HG02610 (cell line): ENCODE measurements at regions not wholly inside any gene's neighbourhood (a gene's known extent, or its start where the extent isn't known, plus 50 kb on each side); places are given as distances from the start of the nearest gene placed in this dataset.

Experiments used
- ATAC-seq: cut with Tn5 transposase; IDR thresholded peaks from one replicate; pipeline ENCODE4 v1.9.1; 2021; ENCODE audit warnings: mild to moderate bottlenecking, moderate library complexity; ENCODE audit not compliant: unreplicated experiment

DNA sequence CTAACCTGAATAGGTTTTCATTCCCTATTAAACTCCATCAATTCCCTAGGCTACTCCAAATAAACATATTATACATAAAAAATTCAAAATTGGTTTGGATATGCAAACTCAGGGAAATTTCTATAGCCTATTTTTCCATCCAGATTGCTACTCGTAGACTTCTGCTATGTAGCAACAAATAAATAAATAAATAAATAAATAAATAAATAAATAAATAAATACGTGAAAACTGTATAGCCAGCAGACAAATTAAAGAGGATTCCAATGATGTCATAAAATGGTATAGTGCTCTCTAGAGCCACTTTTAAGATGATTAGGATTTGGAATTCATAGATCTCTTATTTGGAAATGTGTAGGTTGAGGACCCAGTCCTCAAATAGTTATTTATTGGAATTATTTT is 1193.2 kb upstream of the NUDT12 start:
- ATAC-seq = no peak

DNA sequence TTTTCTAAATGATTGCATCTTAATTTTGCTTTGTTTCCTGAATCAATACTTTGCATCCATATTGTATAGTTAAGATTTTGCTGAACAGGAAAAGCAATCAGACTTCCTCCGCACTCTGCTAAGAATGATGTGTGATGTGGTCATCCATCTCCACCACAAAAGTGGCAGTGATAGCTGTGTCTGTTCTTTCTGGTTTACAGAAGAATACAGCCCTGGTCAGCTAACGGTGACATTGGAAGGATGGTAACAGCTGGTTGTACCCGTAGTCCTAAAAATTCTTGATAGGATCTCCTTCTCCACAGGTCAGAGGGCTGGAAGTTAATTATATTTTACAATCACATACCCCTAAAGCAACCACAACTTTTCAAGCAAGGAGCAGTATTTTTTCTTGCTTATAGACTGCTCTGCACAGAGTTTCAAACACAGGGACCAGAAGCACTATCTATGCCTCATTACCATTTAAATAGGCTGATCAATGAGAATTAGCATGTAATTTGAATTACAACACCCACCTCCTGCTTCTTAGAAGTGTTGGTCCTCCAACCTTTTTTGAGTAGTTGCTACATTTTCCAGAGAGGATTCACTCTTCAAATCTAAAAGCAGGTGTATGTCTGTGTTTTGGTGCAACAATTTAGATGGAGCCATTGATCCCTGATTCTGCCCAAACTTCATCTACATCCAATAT is 1191.9 kb upstream of the NUDT12 start:
- ATAC-seq = no peak

DNA sequence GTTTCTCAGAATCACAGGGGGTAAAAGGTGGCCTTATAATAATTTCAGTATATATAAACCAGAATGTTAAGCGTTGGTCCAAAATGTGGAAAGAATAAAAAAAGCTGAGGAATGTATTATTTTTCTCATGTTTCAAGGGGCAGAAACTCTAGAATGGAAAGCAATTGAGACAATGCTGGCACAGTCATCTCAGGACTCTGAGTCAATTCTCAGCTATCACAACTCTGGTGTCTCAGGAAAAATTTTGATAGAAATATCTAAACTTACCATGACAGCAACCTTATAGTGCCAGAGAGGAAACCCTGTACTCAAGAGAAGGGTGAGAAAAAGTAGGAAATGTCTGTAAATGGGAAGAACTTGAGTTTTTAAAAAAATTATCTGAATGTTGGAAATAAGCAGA is 1189.4 kb upstream of the NUDT12 start:
- ATAC-seq = peak; percentile 57

DNA sequence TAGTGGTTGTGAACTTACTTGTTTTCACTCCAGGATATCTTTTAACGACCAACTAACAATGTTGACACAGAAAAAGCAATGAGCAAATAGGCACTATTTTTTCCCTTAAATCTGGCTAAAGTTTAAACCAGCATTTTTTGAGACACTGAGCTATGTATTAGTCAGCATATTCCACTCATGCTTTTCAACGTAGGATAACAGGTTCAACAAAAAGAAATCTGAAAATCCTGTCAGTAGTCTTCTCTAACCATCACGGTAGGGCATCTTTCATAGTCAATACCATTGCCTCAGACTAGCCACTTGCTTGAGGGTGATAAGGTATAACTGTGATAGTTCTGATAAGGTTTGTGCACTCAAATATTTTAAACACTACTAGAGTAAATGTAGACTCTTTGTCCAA is 1177.3 kb upstream of the NUDT12 start:
- no peak for ATAC-seq

DNA sequence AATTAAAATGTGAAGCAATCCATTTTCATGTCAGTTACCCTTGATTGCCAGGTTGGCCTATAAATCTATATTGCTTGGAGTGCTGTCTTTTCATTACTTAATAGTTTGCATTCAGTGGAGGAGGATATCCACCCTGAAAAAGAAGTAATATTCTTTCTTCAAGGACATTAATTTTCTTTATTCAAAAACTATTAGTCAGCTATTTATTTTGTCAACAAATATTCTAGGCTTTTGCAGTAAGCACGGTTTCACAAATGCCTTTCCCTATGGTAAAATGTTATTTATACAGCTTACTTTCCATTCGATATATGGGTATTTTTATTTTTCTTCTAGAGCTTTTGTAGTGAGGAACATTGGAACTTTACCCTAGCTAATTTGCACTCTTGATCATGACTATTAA is 1176.9 kb upstream of the NUDT12 start:
- ATAC-seq = no peak

DNA sequence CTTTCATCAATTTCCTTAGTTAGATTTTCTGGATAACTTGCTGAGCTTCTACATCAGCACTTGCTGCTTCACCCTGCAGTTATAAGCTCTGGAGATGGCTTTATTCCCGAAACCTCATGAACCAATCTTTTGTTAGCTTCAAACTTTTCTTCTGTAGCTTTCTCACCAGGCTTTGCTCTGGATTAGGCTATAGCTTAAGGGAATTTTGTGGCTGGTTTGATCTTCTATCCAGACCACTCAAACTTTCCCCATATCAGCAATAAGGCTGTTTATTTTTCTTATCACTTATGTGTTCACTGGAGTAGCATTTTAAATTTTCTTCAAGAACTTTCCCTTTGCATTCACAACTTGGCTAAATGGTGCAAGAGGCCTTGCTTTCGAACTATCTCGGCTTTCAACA is 1173.5 kb upstream of the NUDT12 start:
- no peak for ATAC-seq

DNA sequence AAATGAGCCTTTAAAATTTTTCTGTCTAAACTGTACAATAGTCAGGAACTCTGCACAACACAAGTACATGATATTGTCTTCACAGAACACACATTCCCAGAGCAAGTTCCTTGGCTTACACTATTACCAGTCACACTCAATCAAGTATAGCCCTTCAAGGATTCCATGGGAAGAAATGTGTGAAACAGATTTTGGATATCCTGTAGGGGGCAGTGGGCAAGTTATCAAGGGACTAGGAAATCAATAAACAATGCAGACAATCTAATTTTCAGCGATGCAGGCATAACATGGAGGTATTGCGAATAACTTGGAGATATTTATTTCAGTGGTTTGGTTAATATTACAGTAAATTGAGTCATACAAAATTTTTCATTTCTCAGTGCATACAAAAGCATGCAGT is 1171.5 kb upstream of the NUDT12 start:
- ATAC-seq = no peak

DNA sequence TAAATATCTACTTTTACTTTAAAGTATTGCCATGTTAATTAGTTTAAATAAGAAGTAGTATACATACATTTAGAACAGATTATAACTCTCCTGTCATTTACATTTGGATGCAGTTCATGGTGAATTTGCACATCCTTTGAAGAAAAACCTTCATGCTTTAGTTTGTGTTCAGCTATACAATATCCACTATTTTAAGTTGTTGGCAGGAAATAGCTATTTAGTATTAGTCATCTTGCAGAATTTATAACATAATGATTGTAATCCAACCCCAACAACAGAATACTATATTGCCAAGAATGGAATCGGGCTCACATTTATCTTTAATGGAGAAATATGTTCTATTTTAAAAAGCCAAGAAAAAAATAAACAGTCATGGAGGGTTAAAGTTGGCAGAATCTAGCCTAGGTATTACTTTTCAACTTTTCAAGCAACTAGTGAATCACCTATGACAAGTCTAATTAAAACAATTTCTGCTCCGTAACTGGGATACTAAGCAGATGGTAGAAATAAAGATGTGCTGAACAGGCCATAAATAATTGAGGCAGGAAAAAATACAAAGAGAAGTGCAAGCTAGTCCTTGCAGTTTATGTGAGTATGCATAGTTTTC is 1170.6 kb upstream of the NUDT12 start:
- ATAC-seq = no peak

DNA sequence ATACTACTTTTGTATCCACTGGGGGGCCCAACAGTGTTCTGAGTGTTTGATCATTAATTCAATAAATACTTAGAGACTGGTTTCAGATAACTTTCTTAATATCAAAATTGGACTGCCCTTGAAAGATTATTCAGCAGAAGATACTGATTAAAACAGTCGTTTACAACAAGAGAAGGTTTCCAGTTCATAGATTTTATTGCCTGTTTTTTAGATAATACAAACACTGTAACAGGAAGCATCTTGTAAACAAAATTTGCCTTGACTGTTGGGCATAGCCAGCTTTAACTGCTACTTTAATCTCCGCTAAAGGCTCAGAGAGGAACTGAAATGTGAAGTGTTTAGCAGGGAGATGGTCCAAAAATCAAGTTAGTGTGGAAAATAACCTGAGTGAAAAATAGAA is 1168.7 kb upstream of the NUDT12 start:
- no peak for ATAC-seq

DNA sequence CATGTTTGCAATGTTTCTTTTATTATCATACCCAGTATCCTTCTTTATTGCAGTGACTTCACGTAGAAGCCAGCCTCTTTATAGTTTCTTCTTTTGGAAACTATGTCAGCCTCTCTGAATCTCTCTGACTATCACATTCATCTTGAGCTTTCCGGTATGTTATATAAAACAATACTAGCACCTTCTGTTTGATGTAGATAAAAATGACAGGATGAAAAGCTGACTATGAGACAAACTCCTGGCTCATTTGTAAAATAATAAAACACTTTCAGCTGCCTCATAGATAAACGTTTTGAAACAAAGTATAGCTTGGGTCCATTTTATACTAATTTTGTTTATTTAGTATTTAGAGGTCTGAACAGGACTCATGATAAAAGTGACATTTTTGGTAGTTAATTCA is 1145.4 kb upstream of the NUDT12 start:
- no peak for ATAC-seq

DNA sequence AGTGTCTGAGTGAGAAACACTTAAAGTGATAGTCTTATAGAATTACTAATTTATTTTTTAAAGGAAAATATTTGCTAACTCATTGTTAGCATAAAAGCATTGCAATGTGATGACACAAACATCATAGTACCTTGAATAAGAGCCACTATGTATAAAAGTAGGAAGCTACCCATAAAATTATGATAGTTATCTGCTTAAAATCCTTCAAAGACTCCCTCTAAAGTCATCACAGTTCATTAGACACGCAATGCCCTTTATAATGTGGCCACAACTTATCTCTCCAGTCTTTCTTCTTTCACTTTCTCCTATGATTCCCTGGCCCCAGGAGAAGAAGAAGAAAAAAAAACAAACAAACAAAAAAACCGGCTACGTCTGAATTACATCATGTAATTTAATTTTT is 1144.0 kb upstream of the NUDT12 start:
- ATAC-seq = no peak

DNA sequence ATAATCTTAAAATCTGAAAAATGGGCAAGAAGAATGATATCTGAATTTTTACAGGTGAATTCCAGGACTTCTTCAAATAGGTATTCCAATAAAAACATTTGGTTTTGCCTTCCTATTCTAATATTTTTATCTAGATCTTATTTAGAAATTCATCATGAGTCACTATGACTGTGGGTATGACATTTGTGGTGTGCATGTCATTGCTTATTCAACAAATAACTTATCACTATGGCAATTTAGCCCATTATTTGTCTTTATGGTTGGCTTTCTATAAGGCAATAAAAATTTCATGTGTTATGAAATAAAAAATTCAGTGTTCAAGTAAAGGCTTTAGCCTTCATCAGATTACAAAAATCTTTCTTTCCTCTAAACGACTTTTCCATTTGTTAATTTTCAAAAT is 1139.6 kb upstream of the NUDT12 start:
- no peak for ATAC-seq

DNA sequence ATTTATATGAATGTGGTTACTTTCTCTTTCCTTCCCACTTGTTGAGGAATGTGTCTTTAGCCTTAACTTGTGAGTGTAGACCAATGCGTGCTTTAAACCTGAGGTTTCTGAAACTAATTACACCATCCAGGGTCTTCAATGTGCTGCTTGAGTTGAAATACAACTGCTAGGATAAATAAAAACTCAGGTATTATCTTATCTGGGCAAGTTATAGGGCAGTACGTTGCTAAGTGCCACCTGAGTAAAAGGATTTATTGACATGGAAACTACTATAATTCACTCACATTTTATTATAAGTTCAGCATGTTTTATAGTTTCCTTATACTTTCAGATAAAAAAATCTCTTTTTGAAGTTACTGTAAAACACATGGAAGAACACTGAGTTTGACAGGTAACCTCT is 1136.8 kb upstream of the NUDT12 start:
- ATAC-seq = no peak

DNA sequence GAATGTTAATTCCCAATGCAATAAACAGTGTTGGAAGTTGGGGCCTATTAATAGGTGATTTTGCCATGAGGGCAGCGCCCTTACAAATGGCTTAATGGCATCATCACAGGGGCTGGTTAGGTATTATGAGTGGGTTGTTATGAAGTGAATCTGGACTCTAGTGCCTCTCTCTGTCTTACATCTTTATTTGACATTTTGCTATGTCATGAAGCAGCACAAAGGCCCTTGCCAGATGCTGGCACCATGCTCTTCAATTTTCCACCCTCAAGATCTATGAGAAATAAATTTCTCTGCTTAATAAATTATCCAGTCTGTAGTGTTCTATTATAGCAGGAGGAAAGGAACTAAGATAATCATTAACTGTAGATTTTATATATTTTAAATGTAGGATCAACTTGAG is 1098.7 kb upstream of the NUDT12 start:
- no peak for ATAC-seq

DNA sequence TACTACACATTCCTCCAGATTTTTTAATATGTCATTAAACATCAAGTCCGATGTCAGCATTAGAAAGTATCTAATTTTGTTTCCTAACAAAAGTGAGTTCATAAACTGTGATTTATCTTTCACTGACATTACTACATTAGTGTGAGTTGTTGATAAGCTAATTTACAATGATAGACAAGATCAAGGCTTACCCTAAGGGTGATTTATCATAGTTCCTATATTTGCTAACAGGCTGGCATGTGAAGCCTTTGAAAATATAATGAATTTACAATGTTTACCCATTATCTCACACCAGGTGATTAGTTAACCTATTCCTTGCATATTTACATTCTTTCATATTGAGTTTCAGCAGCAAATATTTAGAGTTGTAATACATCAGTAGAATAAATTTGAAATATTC is 1096.9 kb upstream of the NUDT12 start:
- ATAC-seq = no peak

DNA sequence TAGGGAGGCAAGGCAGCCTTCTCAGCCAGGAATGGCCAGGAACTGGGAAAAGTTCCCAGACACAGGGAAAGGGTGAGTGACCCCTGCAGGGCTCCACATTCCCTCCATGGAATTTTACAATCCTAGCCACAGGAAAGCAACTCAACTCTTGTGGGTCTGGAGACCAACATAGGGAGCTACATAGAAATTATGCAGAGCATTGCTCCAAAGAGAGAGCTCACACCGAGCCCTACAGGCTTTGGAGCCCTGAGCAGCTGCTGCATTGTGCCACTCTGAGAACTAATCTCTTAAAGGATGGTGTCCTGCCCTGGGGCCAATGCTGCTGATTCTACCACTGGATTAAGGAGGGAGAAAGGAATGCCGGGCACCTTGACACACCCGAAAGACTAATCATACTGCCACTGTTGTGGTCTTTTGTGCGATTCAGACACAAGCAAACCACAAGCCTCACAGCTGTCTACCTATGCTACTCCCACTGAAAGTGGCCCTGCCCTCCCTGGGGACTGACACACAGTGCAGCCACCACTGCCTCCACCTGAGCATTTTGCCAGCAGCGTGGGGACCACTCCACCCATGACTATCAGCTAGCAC is 1089.8 kb upstream of the NUDT12 start:
- no peak for ATAC-seq

DNA sequence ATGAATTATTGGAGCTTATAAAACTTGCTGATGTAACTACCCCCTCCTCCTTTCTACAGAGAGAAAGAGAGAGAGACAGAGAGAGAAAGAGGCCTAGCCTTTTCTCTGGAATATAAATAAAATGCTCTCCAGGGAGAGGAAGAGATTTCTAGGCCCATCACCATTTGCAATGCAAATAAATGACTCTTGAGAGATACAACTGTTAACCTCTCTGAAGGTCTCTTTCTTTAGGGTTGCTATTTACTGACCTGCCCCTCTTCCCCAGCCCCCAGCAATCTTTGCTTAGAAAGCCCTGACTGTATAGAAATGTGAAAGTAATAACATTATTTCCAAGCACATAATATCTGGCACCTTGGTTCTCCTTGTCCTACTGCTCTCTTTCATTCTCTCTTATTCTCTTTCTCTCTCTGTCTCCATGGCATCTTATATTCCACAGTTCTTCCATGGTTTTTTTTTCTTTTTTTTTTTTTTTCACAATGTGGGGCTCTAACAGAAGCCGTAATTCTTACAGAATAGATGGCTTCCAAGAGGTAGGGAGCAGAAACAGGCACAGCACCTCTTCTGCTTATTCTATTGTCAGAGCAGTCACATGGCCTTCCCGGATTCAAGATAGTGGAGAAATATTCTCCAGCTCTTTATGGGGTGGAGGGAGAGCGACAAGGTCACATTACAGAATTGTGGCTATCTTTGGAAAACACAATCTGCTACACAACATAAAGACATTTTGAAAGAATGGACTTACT is 1087.9 kb upstream of the NUDT12 start:
- ATAC-seq = no peak

DNA sequence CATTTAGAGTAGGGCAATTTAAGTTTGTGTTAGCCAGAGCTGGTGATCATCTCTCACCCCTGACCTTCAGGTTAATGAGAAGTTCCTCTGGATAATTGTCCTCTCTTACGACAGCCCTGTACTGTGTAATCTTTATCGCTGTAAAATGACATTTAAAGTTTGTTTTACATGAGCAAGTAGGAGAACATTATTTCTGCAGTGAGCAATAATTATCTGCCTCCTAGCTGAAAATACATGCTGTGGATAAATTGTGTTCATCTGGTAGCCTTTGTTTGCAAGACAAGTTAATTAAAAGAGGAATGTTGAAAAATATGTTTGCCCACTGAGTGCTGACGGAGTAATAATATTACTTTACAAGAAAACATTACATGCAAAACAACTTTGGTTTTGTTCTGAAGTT is 1083.8 kb upstream of the NUDT12 start:
- ATAC-seq = no peak

DNA sequence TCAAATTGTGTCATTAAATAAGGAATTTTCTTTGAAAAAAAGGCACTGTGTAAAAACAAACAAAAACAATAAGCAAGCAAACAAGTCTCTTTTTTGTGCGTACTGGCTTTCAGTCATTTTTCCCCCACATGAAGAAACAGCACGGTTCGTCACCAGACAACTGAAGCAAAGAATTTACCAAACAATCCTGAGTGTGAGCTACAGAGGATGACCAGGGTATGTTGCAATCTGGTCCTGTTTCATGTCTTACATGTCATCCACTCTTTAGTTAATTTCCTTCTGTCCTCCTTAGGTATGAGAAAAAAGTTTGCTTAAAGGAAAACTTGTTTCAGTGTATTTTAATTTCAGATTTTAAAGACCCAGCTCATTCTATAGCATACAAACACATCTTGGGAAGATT is 1080.7 kb upstream of the NUDT12 start:
- ATAC-seq = no peak

DNA sequence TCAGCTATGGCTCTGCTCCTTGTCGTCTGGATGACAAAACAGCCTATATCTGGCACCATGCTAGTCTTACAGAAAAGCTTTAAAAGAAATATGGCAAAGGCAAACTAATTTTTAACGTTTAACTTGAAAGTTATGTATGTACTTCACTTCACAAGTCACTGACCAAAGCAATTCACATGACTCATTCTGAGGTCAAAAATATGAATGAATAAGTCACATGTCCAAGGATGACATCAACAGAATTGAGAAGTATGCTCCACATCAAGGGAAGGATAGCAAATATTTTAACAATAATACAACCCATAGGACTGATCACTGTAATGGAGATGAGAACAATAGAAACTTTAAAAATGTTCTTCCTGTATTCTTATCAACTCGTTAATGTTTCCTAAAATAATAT is 1072.6 kb upstream of the NUDT12 start:
- ATAC-seq = no peak

DNA sequence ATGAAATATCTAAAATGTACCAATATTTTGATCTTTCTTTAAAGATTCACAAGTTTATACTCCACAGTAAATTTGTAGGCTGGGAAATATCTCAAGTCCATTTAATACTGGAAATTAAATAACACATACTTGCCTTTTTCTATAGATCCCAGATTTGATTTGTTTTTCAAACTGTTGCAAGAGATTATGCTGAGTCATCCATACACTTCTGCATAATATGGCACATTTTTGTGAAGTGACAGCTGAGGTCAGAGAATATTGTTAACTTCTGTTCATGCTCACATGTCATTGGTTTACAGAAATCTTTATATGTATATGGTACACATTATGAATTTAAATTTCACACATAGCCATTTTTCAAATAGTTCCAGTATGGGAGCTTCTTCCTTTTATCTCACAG is 1066.3 kb upstream of the NUDT12 start:
- no peak for ATAC-seq

DNA sequence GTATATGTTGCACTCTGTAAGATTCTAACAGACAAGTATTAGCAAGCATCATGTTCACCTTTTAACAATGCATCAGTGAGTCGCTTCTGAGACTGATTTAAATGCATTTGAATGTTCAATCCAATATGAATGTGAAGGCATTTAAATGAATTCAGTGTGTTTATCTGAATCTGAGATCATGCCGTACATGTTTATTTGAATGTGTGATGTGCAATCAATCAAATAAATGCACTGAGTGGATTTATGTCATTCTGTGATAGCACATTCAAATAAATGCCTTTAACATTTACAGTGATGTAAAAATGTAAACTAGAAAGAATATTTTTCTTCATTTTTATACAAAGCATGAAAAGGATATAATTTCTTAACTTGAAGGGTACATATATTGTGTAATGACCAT is 1063.5 kb upstream of the NUDT12 start:
- ATAC-seq = no peak
